Spleen (tissue), 11 donors: ENCODE measurements at regions not wholly inside any gene's neighbourhood (a gene's known extent, or its start where the extent isn't known, plus 50 kb on each side); places are given as distances from the start of the nearest gene placed in this dataset.
"Not testable (repeated sequence)": the region's sequence is repeated elsewhere in the genome, so short reads cannot be mapped to it uniquely, and the experiment has no call there.

Experiments used
- DNase-seq: peaks from one replicate; pipeline ENCODE4 v3.0.0-alpha.2; 2020
- H3K27ac ChIP-seq, 8 donors: fragments of 200-600 bp; sonication (generic) in 7 of 8; 1 replicate in 4 of 8; 2 replicates in 4 of 8; pipeline versions ENCODE4 v1.5.0 to v1.8.0; 2016 to 2021; ENCODE audit warnings: inconsistent platforms in 4 of 8, mild to moderate bottlenecking in 4 of 8, moderate library complexity in 1 of 8
- H3K27me3 ChIP-seq, 7 donors: fragments of 200-600 bp; sonication (generic) in 6 of 7; replicated peaks in 1 of 7; 1 replicate in 4 of 7; 2 replicates in 3 of 7; pipeline versions ENCODE4 v1.5.0 to v1.8.0; 2016 to 2021; ENCODE audit warnings: inconsistent platforms in 3 of 7, mild to moderate bottlenecking in 1 of 7
- H3K36me3 ChIP-seq, 6 donors: fragments of 200-600 bp; sonication (generic) in 5 of 6; 1 replicate in 4 of 6; 2 replicates in 2 of 6; pipeline versions ENCODE4 v1.5.0 to v1.8.0; 2016 to 2021; ENCODE audit warnings: inconsistent platforms in 2 of 6
- H3K4me1 ChIP-seq, 6 donors: fragments of 200-600 bp; sonication (generic) in 5 of 6; 1 replicate in 3 of 6; 2 replicates in 3 of 6; pipeline versions ENCODE4 v1.5.0 to v1.8.0; 2016 to 2021; ENCODE audit warnings: inconsistent platforms in 3 of 6
- H3K4me3 ChIP-seq, 8 donors: fragments of 200-600 bp; sonication (generic) in 7 of 8; 1 replicate in 4 of 8; 2 replicates in 4 of 8; pipeline versions ENCODE4 v1.5.0 to v1.8.0; 2016 to 2021; ENCODE audit warnings: inconsistent platforms in 4 of 8, mild to moderate bottlenecking in 4 of 8, moderate library complexity in 2 of 8
- H3K9me3 ChIP-seq, 8 donors: fragments of 200-600 bp; sonication (generic) in 7 of 8; 1 replicate in 4 of 8; 2 replicates in 4 of 8; pipeline versions ENCODE4 v1.5.0 to v1.8.0; 2016 to 2021; ENCODE audit warnings: inconsistent platforms in 4 of 8
- POLR2A ChIP-seq, 3 donors: fragments of 450-650 bp; IDR thresholded peaks; one replicate each; pipeline ENCODE4 v1.5.1; 2017; ENCODE audit warnings: antibody characterized with exemption in 3 of 3, mild to moderate bottlenecking in 1 of 3
- POLR2AphosphoS5 ChIP-seq, 3 donors: sonication (generic); formaldehyde crosslinking; IDR thresholded peaks; one replicate each; pipeline ENCODE4 v1.5.1; 2017; ENCODE audit warnings: antibody characterized with exemption in 3 of 3
- whole genome bisulfite sequencing, 5 donors: extraction: QIAGEN DNeasy Blood & Tissue Kit in 3 of 5; methylation state at CpG; one replicate each; pipeline versions ENCODE4 v1.1.5 to v1.1.7; 2013 to 2018; 5-methylcytosine and 5-hydroxymethylcytosine counted together
- intact Hi-C: fragments of 100-400 bp; cut with DNase I; formaldehyde crosslinking; loops from one replicate; pipeline ENCODE4 v1.15.0; 2023; ENCODE audit warnings: low total_unique reads
- TF ChIP-seq, protein P1 (sequence below), 11 experiments: fragments of 200-600 bp in 7 of 11; fragments of 450-650 bp in 4 of 11; sonication (generic) in 4 of 11; IDR thresholded peaks in 8 of 11; conservative IDR thresholded peaks in 3 of 11; 1 replicate in 7 of 11; 2 replicates in 4 of 11; pipeline versions ENCODE4 v1.4.0 to v1.8.0; 2016 to 2021; ENCODE audit warnings: antibody characterized with exemption in 11 of 11, inconsistent platforms in 4 of 11, mild to moderate bottlenecking in 1 of 11
- donor health status: healthy with polysubstance abuse.
- donor health status: DM: no; HTN: no; CAD: no; lungs with moderate emphysema.
- donor health status: DM: no; HTN: no; CAD: no.
- donor health status: Bipolar disorder and iron deficiency.
- donor health status: healthy.
- donor health status: DM: no; HTN: no; CAD: no.
- donor health status: DM: yes; HTN: yes; CAD: no.

DNA sequence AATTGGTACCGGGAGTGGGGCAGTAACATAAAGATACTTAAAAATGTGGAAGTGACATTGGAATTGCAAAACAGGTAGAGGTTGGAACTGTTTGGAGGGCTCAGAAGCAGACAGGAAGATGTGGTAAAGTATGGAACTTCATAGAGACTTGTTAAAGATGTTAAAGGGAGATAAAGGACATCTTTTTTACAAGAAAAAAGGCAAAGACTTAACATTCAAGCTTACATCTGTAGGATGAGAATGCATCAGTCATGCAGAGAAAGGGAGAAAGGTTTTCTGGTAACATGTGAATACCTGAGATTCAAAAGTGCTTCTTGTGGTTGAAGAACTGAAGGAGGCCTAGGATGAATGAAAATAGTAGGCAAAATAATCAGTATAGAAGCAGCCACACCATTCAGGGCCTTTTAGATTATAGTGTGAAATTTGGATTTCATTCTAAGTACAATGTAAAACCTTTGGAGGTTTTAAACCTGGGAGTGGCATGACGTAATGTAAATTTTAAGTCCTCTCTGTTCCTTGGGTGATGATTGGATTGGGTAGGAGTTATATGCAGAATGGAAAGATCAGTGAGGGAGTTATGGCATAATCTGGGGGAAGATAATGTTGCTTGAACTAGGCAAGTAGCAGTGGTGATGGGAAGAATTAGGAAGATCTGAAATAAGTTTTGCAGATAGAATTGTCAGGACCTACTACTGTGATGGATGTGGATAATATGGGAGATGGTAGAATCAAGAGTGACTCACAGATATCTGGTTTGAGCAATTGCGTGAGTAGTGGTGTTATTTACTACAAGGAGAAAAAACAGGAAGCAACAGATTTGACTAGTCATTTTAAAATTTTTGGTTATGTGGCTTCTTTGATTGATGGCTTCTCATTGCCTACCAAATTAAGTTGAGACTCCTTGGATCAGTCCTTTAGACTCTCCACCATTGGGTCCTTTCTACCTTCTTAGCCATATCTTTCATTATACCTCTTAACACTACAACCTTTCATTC is 138.7 kb downstream of the VSIG4 start:
- H3K4me1 ChIP-seq, result no peaks in the 10 kb centered on the region
- DNase-seq, result no peak
- no peaks in the 10 kb centered on the region for H3K36me3 ChIP-seq
- H3K9me3 ChIP-seq, result no peaks in the 10 kb centered on the region
- WGBS, 5 donors, result 66 to 83% (median 74%) methylated on average over 3 of the region's 3 CpGs
- intact Hi-C loops, result no loop called here
- H3K27ac ChIP-seq, result no peak overlapping the region
- H3K27me3 ChIP-seq, result no peaks in the 10 kb centered on the region
- no peak overlapping the region for H3K4me3 ChIP-seq
- no peak for TF ChIP-seq POLR2AphosphoS5 (IDR thresholded peaks at IDR 0.05)
- TF ChIP-seq POLR2A (IDR thresholded peaks at IDR 0.05), result no peak
- TF ChIP-seq, protein P1, sequence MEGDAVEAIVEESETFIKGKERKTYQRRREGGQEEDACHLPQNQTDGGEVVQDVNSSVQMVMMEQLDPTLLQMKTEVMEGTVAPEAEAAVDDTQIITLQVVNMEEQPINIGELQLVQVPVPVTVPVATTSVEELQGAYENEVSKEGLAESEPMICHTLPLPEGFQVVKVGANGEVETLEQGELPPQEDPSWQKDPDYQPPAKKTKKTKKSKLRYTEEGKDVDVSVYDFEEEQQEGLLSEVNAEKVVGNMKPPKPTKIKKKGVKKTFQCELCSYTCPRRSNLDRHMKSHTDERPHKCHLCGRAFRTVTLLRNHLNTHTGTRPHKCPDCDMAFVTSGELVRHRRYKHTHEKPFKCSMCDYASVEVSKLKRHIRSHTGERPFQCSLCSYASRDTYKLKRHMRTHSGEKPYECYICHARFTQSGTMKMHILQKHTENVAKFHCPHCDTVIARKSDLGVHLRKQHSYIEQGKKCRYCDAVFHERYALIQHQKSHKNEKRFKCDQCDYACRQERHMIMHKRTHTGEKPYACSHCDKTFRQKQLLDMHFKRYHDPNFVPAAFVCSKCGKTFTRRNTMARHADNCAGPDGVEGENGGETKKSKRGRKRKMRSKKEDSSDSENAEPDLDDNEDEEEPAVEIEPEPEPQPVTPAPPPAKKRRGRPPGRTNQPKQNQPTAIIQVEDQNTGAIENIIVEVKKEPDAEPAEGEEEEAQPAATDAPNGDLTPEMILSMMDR (IDR thresholded peaks at IDR 0.05 in 8 of 11, conservative IDR thresholded peaks at IDR 0.05 in 3 of 11), result no peak

DNA sequence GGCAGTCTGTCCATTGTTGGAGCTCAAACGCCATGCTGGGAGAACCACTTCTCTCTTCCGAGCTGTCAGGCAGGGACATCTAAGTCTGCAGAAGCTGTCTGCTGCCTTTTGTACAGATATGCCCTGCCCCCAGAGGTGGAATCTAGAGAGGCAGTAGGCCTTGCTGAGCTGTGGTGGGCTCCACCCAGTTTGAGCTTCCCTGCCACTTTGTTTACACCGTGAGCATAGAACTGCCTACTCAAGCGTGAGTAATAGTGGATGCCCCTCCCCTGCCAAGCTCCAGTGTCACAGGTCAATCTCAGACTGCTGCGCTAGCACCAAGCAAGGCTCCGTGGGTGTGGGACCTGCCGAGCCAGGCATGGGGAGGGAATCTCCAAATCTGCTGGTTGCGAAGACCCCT is 145.7 kb downstream of the VSIG4 start:
- Histone ChIP-seq H3K9me3 (no peaks in the 10 kb centered on the region), H3K36me3 (no peaks in the 10 kb centered on the region), H3K27me3 (peaks cover 0 to 5% (median 0%) of the 10 kb centered on the region in 7 donors), H3K4me3 (peak overlapping the region in 1 of 8 donors; percentile 4), H3K4me1 (no peaks in the 10 kb centered on the region), H3K27ac (no peak overlapping the region)
- intact Hi-C loops, result no loop called here
- DNase-seq, result peak; percentile 74
- WGBS, 5 donors, result 75 to 81% (median 77%) methylated on average over 6 to 8 of the region's 8 CpGs; no CpG with 5 or more reads in 1 of the 5 donors
- TF ChIP-seq, protein P1 (IDR thresholded peaks at IDR 0.05 in 8 of 11, conservative IDR thresholded peaks at IDR 0.05 in 3 of 11), result no peak
- TF ChIP-seq POLR2AphosphoS5 (IDR thresholded peaks at IDR 0.05), result peak in 1 of 3 donors; percentile 15

DNA sequence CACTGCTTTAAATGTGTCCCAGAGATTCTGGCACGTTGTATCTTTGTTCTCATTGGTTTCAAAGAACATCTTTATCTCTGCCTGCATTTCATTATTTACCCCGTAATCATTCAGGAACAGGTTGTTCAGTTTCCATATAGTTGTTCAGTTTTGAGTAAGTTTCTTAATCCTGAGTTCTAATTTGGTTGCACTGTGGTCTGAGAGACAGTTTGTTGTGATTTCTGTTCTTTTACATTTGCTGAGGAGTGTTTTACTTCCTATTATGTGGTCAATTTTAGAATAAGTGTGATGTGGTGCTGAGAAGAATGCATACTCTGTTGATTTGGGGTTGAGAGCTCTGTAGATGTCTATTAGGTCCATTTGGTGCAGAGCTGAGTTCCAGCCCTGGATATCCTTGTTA is 148.1 kb downstream of the VSIG4 start:
- not testable (repeated sequence) for DNase-seq, H3K27me3 ChIP-seq
- WGBS, 5 donors, result 28 to 67% (median 53%) methylated on average over 2 of the region's 2 CpGs

DNA sequence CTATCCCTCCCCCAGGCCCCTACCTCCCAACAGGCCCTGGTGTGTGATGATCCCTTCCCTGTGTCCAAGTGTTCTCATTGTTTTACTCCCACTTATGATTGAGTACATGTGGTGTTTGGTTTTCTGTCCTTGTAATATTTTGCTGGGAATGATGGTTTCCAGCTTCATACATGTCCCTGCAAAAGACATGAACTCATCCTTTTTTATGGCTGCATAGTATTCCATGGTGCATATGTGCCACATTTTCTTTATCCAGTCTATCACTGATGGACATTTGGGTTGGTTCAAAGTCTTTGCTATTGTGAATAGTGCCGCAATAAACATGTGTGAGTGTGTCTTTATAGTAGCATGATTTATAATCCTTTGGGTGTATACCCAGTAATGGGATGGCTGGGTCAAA is 151.7 kb downstream of the VSIG4 start:
- H3K27ac ChIP-seq, H3K4me3 ChIP-seq, H3K4me1 ChIP-seq, H3K9me3 ChIP-seq, DNase-seq, intact Hi-C loops, H3K27me3 ChIP-seq, H3K36me3 ChIP-seq: not testable (repeated sequence)
- 92 to 100% (median 100%) methylated on average over 1 of the region's 1 CpG for WGBS, 5 donors

More for the DNA sequence above, 148.1 kb downstream of the VSIG4 start:
- H3K27ac ChIP-seq, H3K36me3 ChIP-seq, intact Hi-C loops, H3K9me3 ChIP-seq, H3K4me3 ChIP-seq, H3K4me1 ChIP-seq: not testable (repeated sequence)

DNA sequence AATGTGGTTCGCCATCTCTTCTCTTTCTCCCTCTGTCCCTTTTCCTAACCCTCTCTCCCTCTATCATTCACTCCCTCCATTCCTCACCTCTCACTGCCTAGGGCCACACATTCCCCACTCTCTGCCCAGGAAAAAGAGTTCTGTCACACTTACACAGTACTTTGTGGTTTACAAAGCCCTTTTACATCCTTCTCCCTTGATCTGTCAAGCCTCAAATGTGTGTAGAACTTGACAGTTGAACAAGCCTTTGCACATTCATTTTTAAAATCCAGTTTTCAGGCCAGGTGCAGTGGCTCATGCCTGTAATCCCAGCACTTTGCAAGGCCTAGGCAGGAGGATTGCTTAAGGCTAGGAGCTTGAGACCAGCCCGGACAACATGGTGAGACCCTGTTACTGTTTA is 156.3 kb downstream of the VSIG4 start:
- H3K27me3 ChIP-seq, result no peaks in the 10 kb centered on the region
- H3K27ac ChIP-seq, result no peak overlapping the region
- intact Hi-C loops, result no loop called here
- no peak for DNase-seq
- H3K4me3 ChIP-seq, result no peak overlapping the region
- WGBS, 5 donors, result 79 to 92% (median 87%) methylated on average over 2 of the region's 2 CpGs
- H3K4me1 ChIP-seq, result no peaks in the 10 kb centered on the region
- no peaks in the 10 kb centered on the region for H3K36me3 ChIP-seq
- no peaks in the 10 kb centered on the region for H3K9me3 ChIP-seq
- TF ChIP-seq, protein P1 (IDR thresholded peaks at IDR 0.05 in 8 of 11, conservative IDR thresholded peaks at IDR 0.05 in 3 of 11), result no peak
- TF ChIP-seq POLR2AphosphoS5 (IDR thresholded peaks at IDR 0.05) (no peak), POLR2A (IDR thresholded peaks at IDR 0.05) (no peak)
